IMR-90 (cell line): ENCODE measurements at regions not wholly inside any gene's neighbourhood (a gene's known extent, or its start where the extent isn't known, plus 50 kb on each side); places are given as distances from the start of the nearest gene placed in this dataset.

Experiments used
- ATAC-seq: fragments of 200-7000 bp; cut with Tn5 transposase; 2 replicates; pipeline ENCODE4 v1.9.1; 2020; ENCODE audit warnings: low read depth, mild to moderate bottlenecking, moderate library complexity
- BruUV-seq: library from RNA; stranded (reverse); fragments of 400-500 nt; replicated peaks from 2 replicates; lab custom pipeline; 2021; lab: Mats Ljungman, UMichigan
- CTCF ChIA-PET: fragments of 300-600 bp; formaldehyde crosslinking; extraction: SDS; loops from one replicate; lab custom pipeline; 2021; ENCODE audit warnings: antibody characterized with exemption; lab: Yijun Ruan, JAX
- POLR2A ChIA-PET: fragments of 300-600 bp; sonication (Branson Sonifier 250); formaldehyde crosslinking; loops from one replicate; lab custom pipeline; 2022; ENCODE audit warnings: antibody characterized with exemption; ENCODE audit not compliant: unreplicated experiment; lab: Charles Lee
- DNase-seq: peaks from one replicate; pipeline ENCODE4 v3.0.0; 2013
- H2AFZ ChIP-seq: replicated peaks from 2 replicates; pipeline ENCODE3; 2013; ENCODE audit warnings: low read length, mild to moderate bottlenecking; ENCODE audit not compliant: poor library complexity
- H2AK5ac ChIP-seq: 2 replicates; pipeline ENCODE4 v1.6.1; 2013; ENCODE audit warnings: low read depth, low read length, inconsistent platforms
- H2AK9ac ChIP-seq: replicated peaks from 2 replicates; pipeline ENCODE3; 2013; ENCODE audit warnings: mild to moderate bottlenecking, low read depth, low read length, moderate library complexity; ENCODE audit not compliant: poor library complexity
- H2BK120ac ChIP-seq: 2 replicates; pipeline ENCODE4 v1.6.1; 2013; ENCODE audit warnings: low read depth, low read length, inconsistent platforms
- H2BK15ac ChIP-seq: 3 replicates; pipeline ENCODE4 v1.6.1; 2013; ENCODE audit warnings: low read depth, low read length, inconsistent platforms
- H2BK20ac ChIP-seq: 2 replicates; pipeline ENCODE4 v1.6.1; 2013; ENCODE audit warnings: low read depth, mild to moderate bottlenecking, inconsistent platforms, low read length, moderate library complexity
- H2BK5ac ChIP-seq: 2 replicates; pipeline ENCODE4 v1.6.1; 2013; ENCODE audit warnings: mild to moderate bottlenecking, low read depth, low read length, inconsistent platforms; ENCODE audit not compliant: poor library complexity, severe bottlenecking
- H3K14ac ChIP-seq: replicated peaks from 2 replicates; pipeline ENCODE4 v1.6.1; 2013; ENCODE audit warnings: low read depth, low read length, inconsistent platforms
- H3K18ac ChIP-seq: 2 replicates; pipeline ENCODE4 v1.6.1; 2013; ENCODE audit warnings: low read depth, low read length, control low read depth
- H3K23ac ChIP-seq: 2 replicates; pipeline ENCODE4 v1.6.1; 2013; ENCODE audit warnings: low read depth, low read length, inconsistent platforms
- H3K27ac ChIP-seq: 2 replicates; pipeline ENCODE4 v1.5.1; 2013; ENCODE audit warnings: mild to moderate bottlenecking, control low read depth, low read length; ENCODE audit not compliant: insufficient read depth
- H3K27me3 ChIP-seq: 2 replicates; pipeline ENCODE4 v1.6.1; 2013; ENCODE audit warnings: low read length; ENCODE audit not compliant: control insufficient read depth, insufficient read depth
- H3K36me3 ChIP-seq: 2 replicates; pipeline ENCODE4 v1.6.1; 2013; ENCODE audit warnings: low read length, mixed read lengths; ENCODE audit not compliant: control insufficient read depth, insufficient read depth
- H3K4ac ChIP-seq: 2 replicates; pipeline ENCODE4 v1.6.1; 2013; ENCODE audit warnings: low read depth, low read length, inconsistent platforms
- H3K4me1 ChIP-seq: 2 replicates; pipeline ENCODE4 v1.6.1; 2013; ENCODE audit warnings: low read length, mixed read lengths; ENCODE audit not compliant: control insufficient read depth, insufficient read depth
- H3K4me2 ChIP-seq: 2 replicates; pipeline ENCODE4 v1.6.1; 2013; ENCODE audit warnings: low read depth, mild to moderate bottlenecking, control low read depth, low read length, moderate library complexity
- H3K4me3 ChIP-seq: 2 replicates; pipeline ENCODE4 v1.5.1; 2013; ENCODE audit warnings: low read depth, mild to moderate bottlenecking, control low read depth, low read length, moderate library complexity; ENCODE audit not compliant: insufficient read depth
- H3K56ac ChIP-seq: 2 replicates; pipeline ENCODE4 v1.6.1; 2013; ENCODE audit warnings: low read length, inconsistent platforms; ENCODE audit not compliant: insufficient read depth; ENCODE audit errors: extremely low read depth
- H3K79me1 ChIP-seq, 2 experiments: 2 replicates each; pipeline ENCODE4 v1.6.1; 2013; ENCODE audit warnings: low read length in 2 of 2, inconsistent platforms in 1 of 2, low read depth in 1 of 2
- H3K9ac ChIP-seq: 2 replicates; pipeline ENCODE4 v1.6.1; 2013; ENCODE audit warnings: low read depth, low read length, control low read depth
- H3K9me1 ChIP-seq: 2 replicates; pipeline ENCODE4 v1.6.1; 2013; ENCODE audit warnings: low read length, inconsistent platforms; ENCODE audit not compliant: insufficient read depth
- H3K9me3 ChIP-seq: 2 replicates; pipeline ENCODE4 v1.6.1; 2013; ENCODE audit warnings: low read length; ENCODE audit not compliant: control insufficient read depth, insufficient read depth
- H4K20me1 ChIP-seq: 2 replicates; pipeline ENCODE4 v1.6.1; 2013; ENCODE audit warnings: low read length, inconsistent platforms; ENCODE audit not compliant: insufficient read depth
- H4K5ac ChIP-seq: 2 replicates; pipeline ENCODE4 v1.6.1; 2013; ENCODE audit warnings: mild to moderate bottlenecking, low read depth, low read length, control low read depth
- H4K8ac ChIP-seq, 2 experiments: 2 replicates each; pipeline ENCODE4 v1.6.1; 2013; ENCODE audit warnings: low read depth in 2 of 2, low read length in 2 of 2, control low read depth in 1 of 2, inconsistent platforms in 1 of 2
- H4K91ac ChIP-seq: 2 replicates; pipeline ENCODE4 v1.6.1; 2013; ENCODE audit warnings: low read depth, low read length, inconsistent platforms; ENCODE audit not compliant: insufficient read depth
- BHLHE40 ChIP-seq: fragments of 150-350 bp; IDR thresholded peaks from 2 replicates; pipeline ENCODE4 v1.6.1; 2016; ENCODE audit warnings: mild to moderate bottlenecking, low read depth, low read length
- CEBPB ChIP-seq: IDR thresholded peaks from 2 replicates; pipeline ENCODE4 v1.6.1; 2012; ENCODE audit warnings: low read depth, low read length, improper control_type of control experiment
- CHD1 ChIP-seq: IDR thresholded peaks from 2 replicates; pipeline ENCODE4 v1.6.1; 2012; ENCODE audit warnings: low read depth, low read length, improper control_type of control experiment
- CTCF ChIP-seq: conservative IDR thresholded peaks from 2 replicates; pipeline ENCODE4 v1.5.1; 2012; ENCODE audit warnings: mild to moderate bottlenecking, low read depth, low read length, improper control_type of control experiment
- ELK1 ChIP-seq: fragments of 150-350 bp; IDR thresholded peaks from 2 replicates; pipeline ENCODE4 v1.6.1; 2016; ENCODE audit warnings: low read depth, mild to moderate bottlenecking, low read length, moderate library complexity, borderline replicate concordance
- FOS ChIP-seq: fragments of 150-350 bp; IDR thresholded peaks from 2 replicates; pipeline ENCODE4 v1.6.1; 2016; ENCODE audit warnings: low read depth, low read length
- MAFK ChIP-seq: IDR thresholded peaks from 2 replicates; pipeline ENCODE4 v1.6.1; 2012; ENCODE audit warnings: low read depth, low read length, improper control_type of control experiment
- MAZ ChIP-seq: IDR thresholded peaks from 2 replicates; pipeline ENCODE4 v1.6.1; 2012; ENCODE audit warnings: low read depth, mild to moderate bottlenecking, low read length, improper control_type of control experiment, moderate library complexity, borderline replicate concordance
- MXI1 ChIP-seq: IDR thresholded peaks from 2 replicates; pipeline ENCODE4 v1.6.1; 2012; ENCODE audit warnings: low read depth, mild to moderate bottlenecking, low read length, moderate library complexity, borderline replicate concordance
- NFE2L2 ChIP-seq: fragments of 150-350 bp; IDR thresholded peaks from 2 replicates; pipeline ENCODE4 v1.6.1; 2016; ENCODE audit warnings: low read depth, mild to moderate bottlenecking, low read length
- POLR2A ChIP-seq: IDR thresholded peaks from 2 replicates; pipeline ENCODE4 v1.6.1; 2012; ENCODE audit warnings: mild to moderate bottlenecking, low read depth, low read length
- RCOR1 ChIP-seq: IDR thresholded peaks from 2 replicates; pipeline ENCODE4 v1.6.1; 2012; ENCODE audit warnings: mild to moderate bottlenecking, low read length, improper control_type of control experiment; ENCODE audit not compliant: insufficient replicate concordance
- USF2 ChIP-seq: fragments of 150-350 bp; IDR thresholded peaks from 2 replicates; pipeline ENCODE4 v1.6.1; 2017; ENCODE audit warnings: mild to moderate bottlenecking, antibody characterized with exemption, low read length, low read depth
- WGBS, 2 experiments: methylation state at CpG; one replicate each; pipeline versions ENCODE4 v1.1.5 to v1.1.7; 2013; ENCODE audit warnings: missing lambda C conversion rate in 2 of 2; ENCODE audit not compliant: insufficient read length in 1 of 2; ENCODE audit errors: extremely low coverage in 2 of 2; 5-methylcytosine and 5-hydroxymethylcytosine counted together
- dilution Hi-C: fragments of 300-500 bp; cut with HindIII; formaldehyde crosslinking; loops from one replicate; pipeline ENCODE4 v1.14.3; 2018; ENCODE audit warnings: low sequenced_read_pairs; ENCODE audit not compliant: unreplicated experiment
- in situ Hi-C: fragments of 300-500 bp; cut with MboI; formaldehyde crosslinking; loops from 3 replicates; pipeline ENCODE4 v1.14.3; 2019; ENCODE audit warnings: low sequenced_read_pairs, inconsistent platforms, mixed read lengths
- intact Hi-C: fragments of 100-400 bp; cut with micrococcal nuclease; formaldehyde crosslinking; loops from 2 replicates; pipeline ENCODE4 v1.10.0; 2022

- TF ChIP-seq BHLHE40, result no peak
Measured at GRCh38 chr3:23051240-23052140, 151.6 kb upstream of the UBE2E2 start (continued).

- dilution Hi-C loops, result no loop called here
- no peak for ATAC-seq
- TF ChIP-seq MAZ (no peak), MAFK (no peak), CEBPB (no peak), NFE2L2 (no peak), POLR2A (no peak), MXI1 (no peak), RCOR1 (no peak), USF2 (no peak), BHLHE40 (no peak), CTCF (no peak), FOS (no peak), CHD1 (no peak), ELK1 (no peak)
Measured at GRCh38 chr3:23052208-23052607, 150.9 kb upstream of the UBE2E2 start.

More at GRCh38 chr3:23052208-23052607, 150.9 kb upstream of the UBE2E2 start:
- Histone ChIP-seq H2AK5ac (no peak overlapping the region), H2AFZ (no peak overlapping the region), H3K36me3 (no peaks in the 10 kb centered on the region), H3K4me1 (no peaks in the 10 kb centered on the region), H3K27ac (no peak overlapping the region), H4K20me1 (no peaks in the 10 kb centered on the region), H3K56ac (no peak overlapping the region), H3K27me3 (no peaks in the 10 kb centered on the region), H3K23ac (no peak overlapping the region), H2AK9ac (no peak overlapping the region), H3K9ac (no peak overlapping the region), H3K9me3 (no peaks in the 10 kb centered on the region), H4K8ac (no peak overlapping the region), H4K91ac (no peak overlapping the region), H2BK15ac (no peak overlapping the region), H3K4me2 (no peak overlapping the region), H3K4ac (no peak overlapping the region), H4K5ac (no peak overlapping the region), H2BK5ac (no peak overlapping the region), H2BK20ac (no peak overlapping the region), H3K14ac (no peak overlapping the region), H3K18ac (no peak overlapping the region), H3K79me1 (no peaks in the 10 kb centered on the region), H3K9me1 (no peaks in the 10 kb centered on the region; the same call in 1 of the 2 replicates), H3K4me3 (no peak overlapping the region), H2BK120ac (no peak overlapping the region)
- ChIA-PET POLR2A (no interaction called here), CTCF (no interaction called here)
- BruUV-seq, result no TSS peak
- in situ Hi-C loops (no loop called here), intact Hi-C loops (no loop called here)
- no peak for DNase-seq
- no CpG with 5 or more reads among the region's 1 CpG for WGBS, 2 experiments
